ENCODE measurements at regions not wholly inside any gene's neighbourhood (a gene's known extent, or its start where the extent isn't known, plus 50 kb on each side); places are given as distances from the start of the nearest gene placed in this dataset.

DNA sequence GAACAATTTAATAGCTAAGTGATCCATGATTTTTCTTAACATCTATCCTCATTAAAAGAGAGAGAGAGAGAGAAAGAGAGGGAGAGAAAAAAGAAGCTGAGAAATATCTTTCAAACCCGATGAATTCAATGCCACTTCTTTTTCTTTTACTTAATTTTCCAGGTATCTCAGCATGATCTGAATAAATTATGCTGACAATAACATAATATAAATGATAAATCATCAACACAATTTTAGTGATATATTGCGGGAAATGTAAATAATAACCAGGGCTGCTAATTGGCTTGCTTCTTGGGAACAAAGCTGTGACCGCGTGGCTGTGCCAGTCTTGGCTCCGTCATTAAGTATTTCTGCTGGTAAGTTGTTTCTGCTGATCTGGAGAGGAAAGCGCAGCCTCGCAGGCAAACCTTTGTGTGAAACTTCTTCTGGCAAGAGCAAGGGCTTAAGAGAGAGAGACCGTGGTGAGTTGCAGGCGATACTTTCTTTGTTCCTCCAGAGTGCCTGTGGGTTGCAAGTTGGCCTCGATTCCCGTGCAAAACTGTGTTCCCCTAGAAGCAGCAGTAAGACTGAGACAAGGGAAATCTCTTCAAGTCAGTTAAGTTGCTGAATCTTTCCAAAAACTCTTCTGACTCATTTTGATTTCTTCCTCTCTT, 489.1 kb upstream of the TSHZ3 start:
- WGBS = 56% methylated on average over 11 of the region's 11 CpGs
- no peak for TF ChIP-seq FOXA2 (IDR thresholded peaks at IDR 0.05)
- H3K36me3 ChIP-seq (ENCODE audit: control insufficient read depth in 4 of 4, insufficient read depth in 3 of 4, low read depth in 1 of 4, low read length in 3 of 4) = no peaks in the 10 kb centered on the region
- DNase-seq (ENCODE audit: low spot score) = no peak
- peaks cover 4 to 9% (median 7%) of the 10 kb centered on the region in 4 donors for H3K9me3 ChIP-seq (ENCODE audit: control insufficient read depth in 4 of 4, low read length in 3 of 4)
- H3K4me3 ChIP-seq (ENCODE audit: low read depth in 1 of 3, low read length in 3 of 3) = no peak overlapping the region
- no peaks in the 10 kb centered on the region for H3K4me1 ChIP-seq (ENCODE audit: control insufficient read depth in 4 of 4, insufficient read depth in 4 of 4, low read length in 3 of 4)
- no peak overlapping the region for H3K9ac ChIP-seq (ENCODE audit: low read depth in 1 of 2, low read length in 2 of 2)
- H3K27me3 ChIP-seq (ENCODE audit: control insufficient read depth in 4 of 4, insufficient read depth in 4 of 4, low read length in 3 of 4) = no peaks in the 10 kb centered on the region
- no peak overlapping the region for H3K27ac ChIP-seq (ENCODE audit: low read depth in 1 of 2, low read length in 2 of 2)

DNA sequence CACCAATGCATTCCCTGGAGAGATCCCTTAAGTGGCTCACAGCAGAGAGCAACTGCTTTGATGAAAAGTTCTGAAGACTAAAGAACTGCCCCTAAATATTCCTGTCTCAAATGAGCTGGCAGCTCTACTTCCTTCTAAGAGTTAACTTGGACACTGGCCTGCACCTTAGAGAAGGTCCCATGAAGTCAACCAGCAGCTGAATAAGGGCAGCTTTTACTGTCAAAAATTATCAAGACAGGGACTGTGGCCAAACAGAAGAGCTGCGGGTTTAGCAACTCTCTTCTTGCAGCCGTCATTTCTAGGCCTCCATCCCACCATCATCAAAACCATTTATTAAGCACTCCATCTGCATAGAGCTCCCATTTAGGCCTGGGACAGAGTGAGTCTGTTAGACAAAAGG, 491.1 kb upstream of the TSHZ3 start:
- no peaks in the 10 kb centered on the region for H3K4me1 ChIP-seq (ENCODE audit: control insufficient read depth in 4 of 4, insufficient read depth in 4 of 4, low read length in 3 of 4)
- no peak for TF ChIP-seq SP1 (IDR thresholded peaks at IDR 0.05)
- TF ChIP-seq RXRA (IDR thresholded peaks at IDR 0.05) = no peak
- no peak for TF ChIP-seq FOXA1 (IDR thresholded peaks at IDR 0.05)
- TF ChIP-seq RAD21 (IDR thresholded peaks at IDR 0.05) = no peak
- TF ChIP-seq, protein P1, sequence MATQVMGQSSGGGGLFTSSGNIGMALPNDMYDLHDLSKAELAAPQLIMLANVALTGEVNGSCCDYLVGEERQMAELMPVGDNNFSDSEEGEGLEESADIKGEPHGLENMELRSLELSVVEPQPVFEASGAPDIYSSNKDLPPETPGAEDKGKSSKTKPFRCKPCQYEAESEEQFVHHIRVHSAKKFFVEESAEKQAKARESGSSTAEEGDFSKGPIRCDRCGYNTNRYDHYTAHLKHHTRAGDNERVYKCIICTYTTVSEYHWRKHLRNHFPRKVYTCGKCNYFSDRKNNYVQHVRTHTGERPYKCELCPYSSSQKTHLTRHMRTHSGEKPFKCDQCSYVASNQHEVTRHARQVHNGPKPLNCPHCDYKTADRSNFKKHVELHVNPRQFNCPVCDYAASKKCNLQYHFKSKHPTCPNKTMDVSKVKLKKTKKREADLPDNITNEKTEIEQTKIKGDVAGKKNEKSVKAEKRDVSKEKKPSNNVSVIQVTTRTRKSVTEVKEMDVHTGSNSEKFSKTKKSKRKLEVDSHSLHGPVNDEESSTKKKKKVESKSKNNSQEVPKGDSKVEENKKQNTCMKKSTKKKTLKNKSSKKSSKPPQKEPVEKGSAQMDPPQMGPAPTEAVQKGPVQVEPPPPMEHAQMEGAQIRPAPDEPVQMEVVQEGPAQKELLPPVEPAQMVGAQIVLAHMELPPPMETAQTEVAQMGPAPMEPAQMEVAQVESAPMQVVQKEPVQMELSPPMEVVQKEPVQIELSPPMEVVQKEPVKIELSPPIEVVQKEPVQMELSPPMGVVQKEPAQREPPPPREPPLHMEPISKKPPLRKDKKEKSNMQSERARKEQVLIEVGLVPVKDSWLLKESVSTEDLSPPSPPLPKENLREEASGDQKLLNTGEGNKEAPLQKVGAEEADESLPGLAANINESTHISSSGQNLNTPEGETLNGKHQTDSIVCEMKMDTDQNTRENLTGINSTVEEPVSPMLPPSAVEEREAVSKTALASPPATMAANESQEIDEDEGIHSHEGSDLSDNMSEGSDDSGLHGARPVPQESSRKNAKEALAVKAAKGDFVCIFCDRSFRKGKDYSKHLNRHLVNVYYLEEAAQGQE (IDR thresholded peaks at IDR 0.05) = no peak
- TF ChIP-seq, protein P2, sequence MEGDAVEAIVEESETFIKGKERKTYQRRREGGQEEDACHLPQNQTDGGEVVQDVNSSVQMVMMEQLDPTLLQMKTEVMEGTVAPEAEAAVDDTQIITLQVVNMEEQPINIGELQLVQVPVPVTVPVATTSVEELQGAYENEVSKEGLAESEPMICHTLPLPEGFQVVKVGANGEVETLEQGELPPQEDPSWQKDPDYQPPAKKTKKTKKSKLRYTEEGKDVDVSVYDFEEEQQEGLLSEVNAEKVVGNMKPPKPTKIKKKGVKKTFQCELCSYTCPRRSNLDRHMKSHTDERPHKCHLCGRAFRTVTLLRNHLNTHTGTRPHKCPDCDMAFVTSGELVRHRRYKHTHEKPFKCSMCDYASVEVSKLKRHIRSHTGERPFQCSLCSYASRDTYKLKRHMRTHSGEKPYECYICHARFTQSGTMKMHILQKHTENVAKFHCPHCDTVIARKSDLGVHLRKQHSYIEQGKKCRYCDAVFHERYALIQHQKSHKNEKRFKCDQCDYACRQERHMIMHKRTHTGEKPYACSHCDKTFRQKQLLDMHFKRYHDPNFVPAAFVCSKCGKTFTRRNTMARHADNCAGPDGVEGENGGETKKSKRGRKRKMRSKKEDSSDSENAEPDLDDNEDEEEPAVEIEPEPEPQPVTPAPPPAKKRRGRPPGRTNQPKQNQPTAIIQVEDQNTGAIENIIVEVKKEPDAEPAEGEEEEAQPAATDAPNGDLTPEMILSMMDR (IDR thresholded peaks at IDR 0.05; ENCODE audit: low read depth, low read length, missing input control) = no peak
- TF ChIP-seq JUND (IDR thresholded peaks at IDR 0.05) = no peak
- 87% methylated on average over 2 of the region's 2 CpGs for WGBS
- no peak for DNase-seq (ENCODE audit: low spot score)
- H3K27ac ChIP-seq (ENCODE audit: low read depth in 1 of 2, low read length in 2 of 2) = no peak overlapping the region
- no peak overlapping the region for H3K9ac ChIP-seq (ENCODE audit: low read depth in 1 of 2, low read length in 2 of 2)
- no peaks in the 10 kb centered on the region for H3K36me3 ChIP-seq (ENCODE audit: control insufficient read depth in 4 of 4, insufficient read depth in 3 of 4, low read depth in 1 of 4, low read length in 3 of 4)
- H3K27me3 ChIP-seq (ENCODE audit: control insufficient read depth in 4 of 4, insufficient read depth in 4 of 4, low read length in 3 of 4) = no peaks in the 10 kb centered on the region
- H3K9me3 ChIP-seq (ENCODE audit: control insufficient read depth in 4 of 4, low read length in 3 of 4) = peaks cover 0 to 6% (median 2%) of the 10 kb centered on the region in 4 donors
- H3K4me3 ChIP-seq (ENCODE audit: low read depth in 1 of 3, low read length in 3 of 3) = no peak overlapping the region

DNA sequence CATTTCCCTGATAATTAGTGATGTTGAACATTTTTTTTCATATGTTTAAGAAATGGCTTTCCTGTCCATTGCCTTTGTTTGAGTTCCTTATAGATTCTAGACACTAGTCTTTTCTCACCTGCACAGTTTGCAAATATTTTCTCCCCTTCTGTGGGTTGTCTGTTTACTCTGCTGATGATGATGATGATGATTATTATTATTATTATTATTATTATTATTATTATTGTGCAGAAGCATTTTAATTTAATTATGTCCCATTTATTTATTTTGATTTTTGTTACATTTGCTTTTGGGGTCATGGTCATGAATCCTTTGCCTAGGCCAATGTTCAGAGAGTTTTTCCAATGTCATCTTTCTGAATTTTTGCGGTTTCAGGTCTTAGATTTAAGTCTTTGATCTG, 492.5 kb upstream of the TSHZ3 start:
- Histone ChIP-seq H3K36me3 (ENCODE audit: control insufficient read depth in 4 of 4, insufficient read depth in 3 of 4, low read depth in 1 of 4, low read length in 3 of 4) (no peaks in the 10 kb centered on the region), H3K4me3 (ENCODE audit: low read depth in 1 of 3, low read length in 3 of 3) (no peak overlapping the region), H3K9me3 (ENCODE audit: control insufficient read depth in 4 of 4, low read length in 3 of 4) (peaks cover 0 to 1% (median 0%) of the 10 kb centered on the region in 4 donors), H3K27me3 (ENCODE audit: control insufficient read depth in 4 of 4, insufficient read depth in 4 of 4, low read length in 3 of 4) (no peaks in the 10 kb centered on the region), H3K4me1 (ENCODE audit: control insufficient read depth in 4 of 4, insufficient read depth in 4 of 4, low read length in 3 of 4) (no peaks in the 10 kb centered on the region), H3K27ac (ENCODE audit: low read depth in 1 of 2, low read length in 2 of 2) (no peak overlapping the region), H3K9ac (ENCODE audit: low read depth in 1 of 2, low read length in 2 of 2) (no peak overlapping the region)
- no peak for DNase-seq (ENCODE audit: low spot score)
- no peak for TF ChIP-seq RXRA (IDR thresholded peaks at IDR 0.05)
- TF ChIP-seq FOXA2 (IDR thresholded peaks at IDR 0.05) = no peak
- TF ChIP-seq SP1 (IDR thresholded peaks at IDR 0.05) = no peak
- TF ChIP-seq YY1 (IDR thresholded peaks at IDR 0.05) = no peak
- TF ChIP-seq, protein P3, sequence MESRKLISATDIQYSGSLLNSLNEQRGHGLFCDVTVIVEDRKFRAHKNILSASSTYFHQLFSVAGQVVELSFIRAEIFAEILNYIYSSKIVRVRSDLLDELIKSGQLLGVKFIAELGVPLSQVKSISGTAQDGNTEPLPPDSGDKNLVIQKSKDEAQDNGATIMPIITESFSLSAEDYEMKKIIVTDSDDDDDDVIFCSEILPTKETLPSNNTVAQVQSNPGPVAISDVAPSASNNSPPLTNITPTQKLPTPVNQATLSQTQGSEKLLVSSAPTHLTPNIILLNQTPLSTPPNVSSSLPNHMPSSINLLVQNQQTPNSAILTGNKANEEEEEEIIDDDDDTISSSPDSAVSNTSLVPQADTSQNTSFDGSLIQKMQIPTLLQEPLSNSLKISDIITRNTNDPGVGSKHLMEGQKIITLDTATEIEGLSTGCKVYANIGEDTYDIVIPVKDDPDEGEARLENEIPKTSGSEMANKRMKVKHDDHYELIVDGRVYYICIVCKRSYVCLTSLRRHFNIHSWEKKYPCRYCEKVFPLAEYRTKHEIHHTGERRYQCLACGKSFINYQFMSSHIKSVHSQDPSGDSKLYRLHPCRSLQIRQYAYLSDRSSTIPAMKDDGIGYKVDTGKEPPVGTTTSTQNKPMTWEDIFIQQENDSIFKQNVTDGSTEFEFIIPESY (IDR thresholded peaks at IDR 0.05) = no peak
- TF ChIP-seq TAF1 (conservative IDR thresholded peaks at IDR 0.05) = no peak
- TF ChIP-seq HNF4G (IDR thresholded peaks at IDR 0.05) = no peak
- TF ChIP-seq EGR1 (IDR thresholded peaks at IDR 0.05; ENCODE audit: low read depth in 2 of 2) = no peak
- no peak for TF ChIP-seq FOXA1 (IDR thresholded peaks at IDR 0.05)
- TF ChIP-seq, protein P4, sequence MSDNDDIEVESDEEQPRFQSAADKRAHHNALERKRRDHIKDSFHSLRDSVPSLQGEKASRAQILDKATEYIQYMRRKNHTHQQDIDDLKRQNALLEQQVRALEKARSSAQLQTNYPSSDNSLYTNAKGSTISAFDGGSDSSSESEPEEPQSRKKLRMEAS (IDR thresholded peaks at IDR 0.05) = no peak
- WGBS = 78% methylated on average over 1 of the region's 1 CpG
